ENCODE measurements at regions not wholly inside any gene's neighbourhood (a gene's known extent, or its start where the extent isn't known, plus 50 kb on each side); places are given as distances from the start of the nearest gene placed in this dataset.

- Histone ChIP-seq H3K27me3 (replicated peaks; ENCODE audit: insufficient read depth, low read length) (no peaks in the 10 kb centered on the region), H3K9me2 (replicated peaks; ENCODE audit: insufficient read depth, low read length) (no peaks in the 10 kb centered on the region), H3K79me2 (ENCODE audit: low read length) (no peaks in the 10 kb centered on the region), H3K9me3 (replicated peaks; ENCODE audit: insufficient read depth, low read length) (no peaks in the 10 kb centered on the region), H2AFZ (ENCODE audit: low read length) (no peak overlapping the region), H3K27ac (ENCODE audit: low read length) (no peak overlapping the region), H3K36me3 (replicated peaks; ENCODE audit: insufficient read depth, low read length) (no peaks in the 10 kb centered on the region), H4K20me1 (ENCODE audit: insufficient read depth, low read length) (no peaks in the 10 kb centered on the region), H3K4me1 (ENCODE audit: low read length) (peaks cover 5% of the 10 kb centered on the region; the same call in 1 of the 2 replicates), H3F3A (ENCODE audit: insufficient read depth, low read length) (no peaks in the 10 kb centered on the region), H3K4me2 (ENCODE audit: low read depth, low read length) (no peak overlapping the region), H3K9ac (ENCODE audit: low read length) (no peak overlapping the region), H3K4me3 (ENCODE audit: low read length) (no peak overlapping the region)
- TF ChIP-seq EZH2 (optimal IDR thresholded peaks at IDR 0.05; ENCODE audit: low read depth, low read length), result no peak
- no peak for TF ChIP-seq EZH2phosphoT487 (IDR thresholded peaks at IDR 0.05; ENCODE audit: low read length)
- DNase-seq, result no peak
Observed at GRCh38 chr12:85572956-85573355, 263.3 kb downstream of the RASSF9 start.

GRCh38 chr12:85573635-85574214, 262.5 kb downstream of the RASSF9 start:
- no peaks in the 10 kb centered on the region for H3K27me3 ChIP-seq (replicated peaks; ENCODE audit: insufficient read depth, low read length)
- H3K4me2 ChIP-seq (ENCODE audit: low read depth, low read length), result no peak overlapping the region
- no peak overlapping the region for H3K4me3 ChIP-seq (ENCODE audit: low read length)
- H3K79me2 ChIP-seq (ENCODE audit: low read length), result no peaks in the 10 kb centered on the region
- no peak overlapping the region for H3K27ac ChIP-seq (ENCODE audit: low read length)
- no peaks in the 10 kb centered on the region for H3K9me2 ChIP-seq (replicated peaks; ENCODE audit: insufficient read depth, low read length)
- H3K9me3 ChIP-seq (replicated peaks; ENCODE audit: insufficient read depth, low read length), result no peaks in the 10 kb centered on the region
- no peak overlapping the region for H3K9ac ChIP-seq (ENCODE audit: low read length)
- H3K36me3 ChIP-seq (replicated peaks; ENCODE audit: insufficient read depth, low read length), result no peaks in the 10 kb centered on the region
- no peaks in the 10 kb centered on the region for H4K20me1 ChIP-seq (ENCODE audit: insufficient read depth, low read length)
- no peaks in the 10 kb centered on the region for H3F3A ChIP-seq (ENCODE audit: insufficient read depth, low read length)
- TF ChIP-seq CTCF (IDR thresholded peaks at IDR 0.05; ENCODE audit: low read length), result no peak
- no peak for TF ChIP-seq EZH2phosphoT487 (IDR thresholded peaks at IDR 0.05; ENCODE audit: low read length)
- no peak for TF ChIP-seq EZH2 (optimal IDR thresholded peaks at IDR 0.05; ENCODE audit: low read depth, low read length)
- no peak overlapping the region for H2AFZ ChIP-seq (ENCODE audit: low read length)
- peaks cover 5% of the 10 kb centered on the region; the same call in 1 of the 2 replicates for H3K4me1 ChIP-seq (ENCODE audit: low read length)
- DNase-seq, result no peak

DNA sequence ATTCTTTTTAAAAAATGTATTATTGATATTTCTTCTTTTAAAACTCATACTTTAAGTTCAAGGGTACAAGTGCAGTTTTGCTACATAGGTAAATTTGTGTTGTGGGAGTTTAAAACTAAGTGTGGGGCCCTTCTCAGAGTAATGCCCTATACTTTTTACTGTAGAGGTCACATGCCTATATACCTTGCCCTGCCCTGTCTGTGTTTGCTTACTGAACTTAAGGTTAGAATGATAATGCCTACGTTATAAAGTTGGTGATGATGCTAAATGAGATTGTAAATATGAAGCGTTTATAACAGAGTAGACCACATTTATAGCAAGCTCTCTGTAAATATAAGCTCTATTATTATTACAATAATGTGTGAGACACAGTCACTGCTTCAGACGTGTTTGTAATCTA, 261.9 kb downstream of the RASSF9 start:
- H3K9ac ChIP-seq (ENCODE audit: low read length), result no peak overlapping the region
- no peaks in the 10 kb centered on the region for H3K9me2 ChIP-seq (replicated peaks; ENCODE audit: insufficient read depth, low read length)
- no peaks in the 10 kb centered on the region for H4K20me1 ChIP-seq (ENCODE audit: insufficient read depth, low read length)
- no peak for DNase-seq
- no peaks in the 10 kb centered on the region for H3K79me2 ChIP-seq (ENCODE audit: low read length)
- no peaks in the 10 kb centered on the region for H3F3A ChIP-seq (ENCODE audit: insufficient read depth, low read length)
- no peak overlapping the region for H3K4me2 ChIP-seq (ENCODE audit: low read depth, low read length)
- TF ChIP-seq EZH2 (optimal IDR thresholded peaks at IDR 0.05; ENCODE audit: low read depth, low read length) (no peak), EZH2phosphoT487 (IDR thresholded peaks at IDR 0.05; ENCODE audit: low read length) (no peak), CTCF (IDR thresholded peaks at IDR 0.05; ENCODE audit: low read length) (no peak)
- H3K9me3 ChIP-seq (replicated peaks; ENCODE audit: insufficient read depth, low read length), result no peaks in the 10 kb centered on the region
- no peaks in the 10 kb centered on the region for H3K36me3 ChIP-seq (replicated peaks; ENCODE audit: insufficient read depth, low read length)
- H3K27me3 ChIP-seq (replicated peaks; ENCODE audit: insufficient read depth, low read length), result no peaks in the 10 kb centered on the region
- no peak overlapping the region for H2AFZ ChIP-seq (ENCODE audit: low read length)
- no peak overlapping the region for H3K4me3 ChIP-seq (ENCODE audit: low read length)
- H3K4me1 ChIP-seq (ENCODE audit: low read length), result peaks cover 5% of the 10 kb centered on the region; the same call in 1 of the 2 replicates
- no peak overlapping the region for H3K27ac ChIP-seq (ENCODE audit: low read length)
